D721Med (cell line): ENCODE measurements at regions not wholly inside any gene's neighbourhood (a gene's known extent, or its start where the extent isn't known, plus 50 kb on each side); places are given as distances from the start of the nearest gene placed in this dataset.
A peak's percentile ranks its signal among the peaks of the same experiment; 100 is the strongest.

Source experiments
- DNase-seq: peaks from one replicate; pipeline ENCODE4 v3.0.0; 2011; ENCODE audit warnings: low spot score; ENCODE audit not compliant: insufficient read length
- FAIRE-seq: peaks from 2 replicates; lab custom pipeline; 2011; peaks lifted over from hg19 to GRCh38; lab: Jason Lieb, UNC
- TF ChIP-seq, protein P1 (sequence below): IDR thresholded peaks from 2 replicates; pipeline ENCODE4 v1.5.1; 2012; ENCODE audit warnings: mild to moderate bottlenecking, control low read depth; ENCODE audit not compliant: insufficient read depth; ENCODE audit errors: missing control alignments

DNA sequence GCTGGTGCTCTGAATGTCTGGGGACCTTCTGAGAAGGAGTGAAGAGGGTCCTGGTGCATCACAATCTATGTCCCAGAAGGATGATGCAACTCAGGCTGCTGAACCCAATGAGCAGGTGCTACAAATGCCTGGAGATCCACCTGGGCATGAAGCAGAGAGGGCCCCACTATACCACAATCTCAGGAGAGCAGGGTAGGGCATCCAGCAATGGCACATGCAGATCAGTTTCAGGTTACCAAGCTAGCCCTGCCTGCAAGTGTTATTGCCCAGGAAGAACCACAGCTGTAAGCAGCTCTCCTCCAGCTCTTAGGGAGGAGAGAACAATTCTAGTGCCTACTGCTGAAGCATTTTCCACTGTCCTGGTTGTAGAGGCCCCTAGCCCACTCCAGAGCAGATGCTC is 389.2 kb upstream of the TNC start:
- DNase-seq (no peak), FAIRE-seq (no peak)
- TF ChIP-seq, protein P1, sequence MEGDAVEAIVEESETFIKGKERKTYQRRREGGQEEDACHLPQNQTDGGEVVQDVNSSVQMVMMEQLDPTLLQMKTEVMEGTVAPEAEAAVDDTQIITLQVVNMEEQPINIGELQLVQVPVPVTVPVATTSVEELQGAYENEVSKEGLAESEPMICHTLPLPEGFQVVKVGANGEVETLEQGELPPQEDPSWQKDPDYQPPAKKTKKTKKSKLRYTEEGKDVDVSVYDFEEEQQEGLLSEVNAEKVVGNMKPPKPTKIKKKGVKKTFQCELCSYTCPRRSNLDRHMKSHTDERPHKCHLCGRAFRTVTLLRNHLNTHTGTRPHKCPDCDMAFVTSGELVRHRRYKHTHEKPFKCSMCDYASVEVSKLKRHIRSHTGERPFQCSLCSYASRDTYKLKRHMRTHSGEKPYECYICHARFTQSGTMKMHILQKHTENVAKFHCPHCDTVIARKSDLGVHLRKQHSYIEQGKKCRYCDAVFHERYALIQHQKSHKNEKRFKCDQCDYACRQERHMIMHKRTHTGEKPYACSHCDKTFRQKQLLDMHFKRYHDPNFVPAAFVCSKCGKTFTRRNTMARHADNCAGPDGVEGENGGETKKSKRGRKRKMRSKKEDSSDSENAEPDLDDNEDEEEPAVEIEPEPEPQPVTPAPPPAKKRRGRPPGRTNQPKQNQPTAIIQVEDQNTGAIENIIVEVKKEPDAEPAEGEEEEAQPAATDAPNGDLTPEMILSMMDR = no peak

- TF ChIP-seq, protein P1 = no peak
- DNase-seq (no peak), FAIRE-seq (no peak)
Measured at GRCh38 chr9:115513148-115513547, 395.2 kb upstream of the TNC start.

GRCh38 chr9:115514454-115514853 is 396.5 kb upstream of the TNC start:
- TF ChIP-seq, protein P1 = no peak
- DNase-seq = no peak
- no peak for FAIRE-seq

DNA sequence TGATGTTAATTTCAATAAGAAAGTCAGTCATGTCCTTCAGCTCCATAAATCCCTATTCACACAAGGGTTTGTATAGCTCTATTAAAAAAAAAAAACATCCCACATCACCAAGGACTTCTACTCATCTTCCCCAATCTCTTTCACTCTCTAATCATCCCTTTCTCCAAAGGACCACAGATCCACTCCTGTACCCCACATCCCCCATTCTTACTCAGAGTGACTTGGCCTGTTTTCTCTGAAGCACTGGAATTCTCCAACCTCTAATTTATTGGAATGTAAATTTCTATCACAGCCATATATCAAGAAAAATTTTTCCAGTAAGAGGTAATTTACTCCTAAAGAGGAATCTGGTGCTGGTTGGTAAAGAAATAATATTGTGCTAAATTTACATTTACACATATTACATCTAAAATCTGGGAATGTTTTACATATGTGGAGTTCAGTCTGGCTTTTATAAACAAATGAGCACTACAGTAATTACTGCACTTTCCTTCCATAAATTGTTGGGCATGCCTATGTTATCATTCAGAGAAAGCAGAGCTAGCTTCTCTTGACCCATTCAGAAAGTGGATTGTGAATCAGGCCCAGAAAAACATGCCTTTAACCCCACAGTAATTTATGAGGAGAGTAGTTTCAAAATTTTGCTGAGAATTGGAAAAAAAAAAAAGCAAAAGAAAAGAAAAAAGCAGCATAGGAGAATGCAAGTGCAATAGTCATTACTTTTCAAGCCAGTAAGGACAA is 399.5 kb upstream of the TNC start:
- FAIRE-seq (no peak), DNase-seq (no peak)
- TF ChIP-seq, protein P1 = no peak

- FAIRE-seq = no peak
- DNase-seq = no peak
- TF ChIP-seq, protein P1 = no peak
Measured at GRCh38 chr9:115520646-115521045, 402.7 kb upstream of the TNC start.

- FAIRE-seq (no peak), DNase-seq (no peak)
- TF ChIP-seq, protein P1 = no peak
Measured at GRCh38 chr9:115522912-115523311, 405.0 kb upstream of the TNC start.

- FAIRE-seq = no peak
- no peak for DNase-seq
- TF ChIP-seq, protein P1 = peak; percentile 67
Measured at GRCh38 chr9:115524453-115525059, 406.6 kb upstream of the TNC start.
